ENCODE measurements at regions not wholly inside any gene's neighbourhood (a gene's known extent, or its start where the extent isn't known, plus 50 kb on each side); places are given as distances from the start of the nearest gene placed in this dataset.

DNA sequence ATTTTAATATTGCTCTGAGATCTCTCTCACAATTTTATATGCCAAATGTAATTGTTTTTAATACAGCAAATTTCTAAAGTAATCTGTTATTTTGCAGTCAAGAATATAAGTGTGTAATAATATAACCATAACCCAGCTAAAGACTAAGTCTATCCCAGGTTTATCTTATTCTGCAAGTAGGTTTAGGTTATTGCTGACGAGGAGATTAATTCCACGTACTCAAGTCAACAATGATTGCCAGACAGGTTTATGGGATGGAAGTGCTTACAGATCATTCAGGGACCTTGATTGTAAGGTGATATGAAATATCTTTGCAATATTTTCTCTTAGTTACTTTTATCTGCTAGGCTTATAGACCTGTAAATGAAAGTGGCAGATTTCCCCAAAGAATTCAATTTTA, 698.3 kb downstream of the HDGFL1 start:
- TF ChIP-seq, protein P1, sequence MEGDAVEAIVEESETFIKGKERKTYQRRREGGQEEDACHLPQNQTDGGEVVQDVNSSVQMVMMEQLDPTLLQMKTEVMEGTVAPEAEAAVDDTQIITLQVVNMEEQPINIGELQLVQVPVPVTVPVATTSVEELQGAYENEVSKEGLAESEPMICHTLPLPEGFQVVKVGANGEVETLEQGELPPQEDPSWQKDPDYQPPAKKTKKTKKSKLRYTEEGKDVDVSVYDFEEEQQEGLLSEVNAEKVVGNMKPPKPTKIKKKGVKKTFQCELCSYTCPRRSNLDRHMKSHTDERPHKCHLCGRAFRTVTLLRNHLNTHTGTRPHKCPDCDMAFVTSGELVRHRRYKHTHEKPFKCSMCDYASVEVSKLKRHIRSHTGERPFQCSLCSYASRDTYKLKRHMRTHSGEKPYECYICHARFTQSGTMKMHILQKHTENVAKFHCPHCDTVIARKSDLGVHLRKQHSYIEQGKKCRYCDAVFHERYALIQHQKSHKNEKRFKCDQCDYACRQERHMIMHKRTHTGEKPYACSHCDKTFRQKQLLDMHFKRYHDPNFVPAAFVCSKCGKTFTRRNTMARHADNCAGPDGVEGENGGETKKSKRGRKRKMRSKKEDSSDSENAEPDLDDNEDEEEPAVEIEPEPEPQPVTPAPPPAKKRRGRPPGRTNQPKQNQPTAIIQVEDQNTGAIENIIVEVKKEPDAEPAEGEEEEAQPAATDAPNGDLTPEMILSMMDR (IDR thresholded peaks at IDR 0.05), result no peak
- TF ChIP-seq EP300 (IDR thresholded peaks at IDR 0.05) (no peak), POLR2A (IDR thresholded peaks at IDR 0.05) (no peak)

All from tibial nerve (tissue), 4 donors.